ENCODE measurements at regions not wholly inside any gene's neighbourhood (a gene's known extent, or its start where the extent isn't known, plus 50 kb on each side); places are given as distances from the start of the nearest gene placed in this dataset.

DNA sequence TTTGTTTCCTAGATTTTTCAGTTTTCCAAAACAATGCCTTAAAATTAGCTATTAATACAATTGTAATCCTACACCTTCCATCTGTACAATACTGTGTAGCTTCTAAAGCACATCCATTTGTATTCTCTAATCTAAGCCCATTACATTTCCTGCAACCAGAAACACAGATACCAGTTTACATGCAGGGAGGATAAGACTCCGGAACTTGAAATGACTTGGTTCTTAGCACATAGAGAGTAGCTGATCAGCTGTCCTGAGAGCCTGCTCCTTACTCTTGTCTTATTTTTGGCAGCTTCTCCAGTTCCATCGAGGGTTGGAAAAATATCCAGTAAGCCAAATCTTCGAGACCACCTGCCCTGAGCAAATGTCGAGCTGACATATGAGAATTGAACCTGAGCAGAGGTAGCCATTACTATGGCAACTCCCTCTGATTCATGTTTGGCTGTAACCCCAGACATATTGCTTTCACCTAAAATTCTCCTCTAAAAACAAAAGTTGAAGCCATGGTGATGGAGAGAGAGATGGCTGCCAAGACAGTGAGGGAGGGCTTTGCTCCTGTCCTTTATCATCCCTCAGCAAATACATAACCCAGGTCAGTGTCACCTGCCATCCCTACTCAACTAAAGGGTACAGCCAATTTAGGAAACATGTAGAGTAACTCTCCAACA lies 542.8 kb downstream of the IRS1 start:
- H3K27me3 ChIP-seq = no peaks in the 10 kb centered on the region

DNA sequence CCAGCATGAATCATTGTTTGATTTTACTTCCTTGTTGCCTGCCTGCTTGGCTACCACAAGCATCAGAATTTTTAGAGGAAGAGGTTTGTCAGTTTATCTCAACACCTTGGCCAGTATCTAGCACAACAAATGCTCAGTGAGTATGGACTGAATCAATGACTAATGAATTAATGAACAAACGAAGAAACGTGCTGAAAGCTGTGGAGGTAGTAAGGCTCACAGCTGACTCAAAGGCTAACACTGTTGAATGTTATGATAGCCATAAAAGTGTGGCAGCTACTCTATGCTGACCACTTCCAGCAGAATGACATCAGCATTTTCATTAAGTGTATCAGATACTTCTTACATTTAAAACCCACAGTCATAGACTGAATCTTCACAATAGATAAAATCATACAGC lies 543.4 kb downstream of the IRS1 start:
- DNase-seq (no peak), ATAC-seq (peak in 1 of 8 donors; percentile 48)
- H3K36me3 ChIP-seq = no peaks in the 10 kb centered on the region
- no peaks in the 10 kb centered on the region for H3K27me3 ChIP-seq
- peaks cover 0 to 5% (median 0%) of the 10 kb centered on the region in 9 donors for H3K4me1 ChIP-seq
- intact Hi-C loops (cut with DNase I) = no loop called here
- TF ChIP-seq, protein P1, sequence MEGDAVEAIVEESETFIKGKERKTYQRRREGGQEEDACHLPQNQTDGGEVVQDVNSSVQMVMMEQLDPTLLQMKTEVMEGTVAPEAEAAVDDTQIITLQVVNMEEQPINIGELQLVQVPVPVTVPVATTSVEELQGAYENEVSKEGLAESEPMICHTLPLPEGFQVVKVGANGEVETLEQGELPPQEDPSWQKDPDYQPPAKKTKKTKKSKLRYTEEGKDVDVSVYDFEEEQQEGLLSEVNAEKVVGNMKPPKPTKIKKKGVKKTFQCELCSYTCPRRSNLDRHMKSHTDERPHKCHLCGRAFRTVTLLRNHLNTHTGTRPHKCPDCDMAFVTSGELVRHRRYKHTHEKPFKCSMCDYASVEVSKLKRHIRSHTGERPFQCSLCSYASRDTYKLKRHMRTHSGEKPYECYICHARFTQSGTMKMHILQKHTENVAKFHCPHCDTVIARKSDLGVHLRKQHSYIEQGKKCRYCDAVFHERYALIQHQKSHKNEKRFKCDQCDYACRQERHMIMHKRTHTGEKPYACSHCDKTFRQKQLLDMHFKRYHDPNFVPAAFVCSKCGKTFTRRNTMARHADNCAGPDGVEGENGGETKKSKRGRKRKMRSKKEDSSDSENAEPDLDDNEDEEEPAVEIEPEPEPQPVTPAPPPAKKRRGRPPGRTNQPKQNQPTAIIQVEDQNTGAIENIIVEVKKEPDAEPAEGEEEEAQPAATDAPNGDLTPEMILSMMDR (IDR thresholded peaks at IDR 0.05) = no peak
- no peak overlapping the region for H3K27ac ChIP-seq
- H3K9me3 ChIP-seq = peaks cover 0 to 6% (median 0%) of the 10 kb centered on the region in 11 donors
- H3K4me3 ChIP-seq = no peak overlapping the region
- 33 to 40% methylated on average over 2 of the region's 2 CpGs for WGBS, 2 donors

More for the DNA sequence above, 542.8 kb downstream of the IRS1 start:
- H3K4me3 ChIP-seq = no peak overlapping the region
- TF ChIP-seq, protein P1 (IDR thresholded peaks at IDR 0.05) = no peak
- no peaks in the 10 kb centered on the region for H3K36me3 ChIP-seq
- ATAC-seq (no peak), DNase-seq (no peak)
- intact Hi-C loops (cut with DNase I) = no loop called here
- peaks cover 0 to 5% (median 0%) of the 10 kb centered on the region in 9 donors for H3K4me1 ChIP-seq
- H3K9me3 ChIP-seq = peaks cover 0 to 6% (median 0%) of the 10 kb centered on the region in 11 donors
- H3K27ac ChIP-seq = no peak overlapping the region
- 55 to 68% methylated on average over 4 of the region's 4 CpGs for WGBS, 2 donors

DNA sequence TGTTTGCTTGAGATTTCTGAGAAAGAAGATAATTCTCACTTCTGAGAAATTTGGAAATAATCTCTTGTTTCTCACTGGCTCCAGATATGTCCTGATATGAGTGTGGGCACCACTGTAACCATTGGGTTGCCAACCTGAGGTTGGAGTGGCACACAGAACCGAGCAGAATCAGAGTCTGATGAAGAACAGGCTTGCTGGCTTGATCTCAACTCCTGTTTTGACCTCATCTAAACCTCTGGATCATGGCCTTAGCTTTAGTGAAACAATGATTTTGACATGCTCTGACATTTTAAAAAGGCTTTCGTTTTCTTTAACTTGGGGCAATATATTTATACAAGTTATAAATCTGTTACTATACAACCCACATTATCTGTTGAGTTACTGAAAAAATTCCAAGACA lies 548.0 kb downstream of the IRS1 start:
- no peak for ATAC-seq
- WGBS, 2 donors = 49 to 56% methylated on average over 2 of the region's 2 CpGs
- TF ChIP-seq, protein P1 (IDR thresholded peaks at IDR 0.05) = no peak

DNA sequence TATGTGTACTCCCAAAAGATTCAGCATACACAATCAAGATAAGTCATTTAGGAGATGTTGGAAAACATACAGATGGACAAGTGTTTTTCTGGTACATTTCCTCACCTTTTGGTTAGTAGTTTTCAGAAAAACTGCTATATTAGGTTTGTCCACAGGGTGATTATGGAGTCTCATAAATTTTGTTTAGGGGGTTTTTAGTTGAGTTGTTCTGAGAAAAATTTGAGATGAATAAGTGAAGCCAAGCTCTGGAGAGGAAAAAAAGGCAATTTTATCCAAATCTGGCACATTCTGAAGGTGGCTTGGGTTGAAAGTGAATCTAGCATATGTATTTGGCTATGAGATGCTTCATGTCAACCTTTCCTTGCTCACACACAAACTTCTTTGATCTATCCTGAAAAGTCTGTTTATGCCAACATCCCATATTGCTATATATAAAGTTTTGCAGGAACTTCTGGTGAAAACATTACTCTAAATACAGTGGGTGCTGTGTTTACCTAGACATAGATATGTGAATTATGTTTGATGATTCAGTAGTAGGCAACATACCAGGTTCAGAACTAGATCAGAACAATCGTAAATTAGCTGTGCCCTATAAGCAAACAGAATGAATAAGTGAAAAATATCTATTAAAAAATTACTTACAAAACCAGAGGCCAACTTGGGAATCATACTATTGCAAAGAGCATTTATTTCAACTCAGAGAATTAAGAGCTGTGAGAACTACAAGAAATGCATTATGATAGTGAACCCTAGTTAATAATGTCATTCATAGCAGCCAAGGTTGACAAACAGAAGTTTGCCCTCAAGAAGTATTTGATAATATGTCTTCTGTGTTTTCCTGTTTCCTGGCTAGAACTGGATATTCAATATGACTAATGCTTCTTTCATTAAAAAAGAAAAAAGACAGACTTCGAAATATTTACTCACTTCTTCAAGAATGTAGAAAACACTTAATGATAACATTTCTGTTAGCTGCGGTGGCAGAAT lies 552.0 kb downstream of the IRS1 start:
- Histone ChIP-seq H3K9me3 (peaks cover 0 to 26% (median 0%) of the 10 kb centered on the region in 11 donors), H3K4me3 (no peak overlapping the region), H3K4me1 (no peaks in the 10 kb centered on the region), H3K27ac (no peak overlapping the region), H3K27me3 (no peaks in the 10 kb centered on the region), H3K36me3 (no peaks in the 10 kb centered on the region)
- intact Hi-C loops (cut with DNase I) = no loop called here
- WGBS, 2 donors = 56 to 75% methylated on average over 3 of the region's 3 CpGs
- DNase-seq (no peak), ATAC-seq (no peak)
- TF ChIP-seq, protein P1 (IDR thresholded peaks at IDR 0.05) = no peak

More for the DNA sequence above, 548.0 kb downstream of the IRS1 start:
- peaks cover 0 to 6% (median 0%) of the 10 kb centered on the region in 11 donors for H3K9me3 ChIP-seq
- DNase-seq = no peak
- no peak overlapping the region for H3K27ac ChIP-seq
- H3K36me3 ChIP-seq = no peaks in the 10 kb centered on the region
- no peak overlapping the region for H3K4me3 ChIP-seq
- intact Hi-C loops (cut with DNase I) = no loop called here
- no peaks in the 10 kb centered on the region for H3K27me3 ChIP-seq
- peaks cover 0 to 5% (median 0%) of the 10 kb centered on the region in 9 donors for H3K4me1 ChIP-seq
